Lower lobe of right lung (tissue), 2 donors: ENCODE measurements at regions not wholly inside any gene's neighbourhood (a gene's known extent, or its start where the extent isn't known, plus 50 kb on each side); places are given as distances from the start of the nearest gene placed in this dataset.
A peak's percentile ranks its signal among the peaks of the same experiment; 100 is the strongest.
"Not testable (repeated sequence)": the region's sequence is repeated elsewhere in the genome, so short reads cannot be mapped to it uniquely, and the experiment has no call there.

Source experiments
- ATAC-seq, 2 donors: fragments of 200-7000 bp; cut with Tn5 transposase; one replicate each; pipeline ENCODE4 v1.9.1; 2020 to 2022; ENCODE audit warnings: mild to moderate bottlenecking in 2 of 2, moderate library complexity in 2 of 2
- DNase-seq: peaks from one replicate; pipeline ENCODE4 v3.0.0-alpha.2; 2020
- H3K27ac ChIP-seq: fragments of 200-600 bp; one replicate; pipeline ENCODE4 v1.8.0; 2022
- H3K27me3 ChIP-seq: fragments of 200-600 bp; one replicate; pipeline ENCODE4 v1.8.0; 2022; ENCODE audit warnings: low read depth
- H3K36me3 ChIP-seq: fragments of 200-600 bp; one replicate; pipeline ENCODE4 v1.8.0; 2022; ENCODE audit warnings: mild to moderate bottlenecking
- H3K4me1 ChIP-seq: fragments of 200-600 bp; one replicate; pipeline ENCODE4 v1.8.0; 2022
- H3K4me3 ChIP-seq: fragments of 200-600 bp; one replicate; pipeline ENCODE4 v1.8.0; 2022; ENCODE audit warnings: mild to moderate bottlenecking
- H3K9me3 ChIP-seq: fragments of 200-600 bp; one replicate; pipeline ENCODE4 v1.8.0; 2022
- CTCF ChIP-seq: fragments of 200-600 bp; IDR thresholded peaks from one replicate; pipeline ENCODE4 v1.8.0; 2022; ENCODE audit warnings: antibody characterized with exemption, mild to moderate bottlenecking
- intact Hi-C: fragments of 100-400 bp; cut with DNase I; formaldehyde crosslinking; loops from one replicate; pipeline ENCODE4 v1.11.0; 2022
- donor health status: DM: no; HTN: yes; CAD: no; lungs with severe emphysema.

GRCh38 chr11:12585861-12586260 lies 88.4 kb upstream of the TEAD1 start:
- no peak for TF ChIP-seq CTCF
- H3K9me3 ChIP-seq = no peaks in the 10 kb centered on the region
- no peaks in the 10 kb centered on the region for H3K27me3 ChIP-seq
- no peak overlapping the region for H3K4me3 ChIP-seq
- intact Hi-C loops = no loop called here
- H3K4me1 ChIP-seq = peaks cover 11% of the 10 kb centered on the region
- no peak overlapping the region for H3K27ac ChIP-seq
- DNase-seq (no peak), ATAC-seq (no peak)
- H3K36me3 ChIP-seq = no peaks in the 10 kb centered on the region

- ATAC-seq (peak; percentile 58 to 86), DNase-seq (no peak)
- H3K36me3 ChIP-seq = no peaks in the 10 kb centered on the region
- H3K4me1 ChIP-seq = peaks cover 11% of the 10 kb centered on the region
- no peaks in the 10 kb centered on the region for H3K27me3 ChIP-seq
- no peaks in the 10 kb centered on the region for H3K9me3 ChIP-seq
- no peak overlapping the region for H3K27ac ChIP-seq
- TF ChIP-seq CTCF = no peak
- intact Hi-C loops = no loop called here
- no peak overlapping the region for H3K4me3 ChIP-seq
Measured at GRCh38 chr11:12587333-12587991, 86.8 kb upstream of the TEAD1 start.

DNA sequence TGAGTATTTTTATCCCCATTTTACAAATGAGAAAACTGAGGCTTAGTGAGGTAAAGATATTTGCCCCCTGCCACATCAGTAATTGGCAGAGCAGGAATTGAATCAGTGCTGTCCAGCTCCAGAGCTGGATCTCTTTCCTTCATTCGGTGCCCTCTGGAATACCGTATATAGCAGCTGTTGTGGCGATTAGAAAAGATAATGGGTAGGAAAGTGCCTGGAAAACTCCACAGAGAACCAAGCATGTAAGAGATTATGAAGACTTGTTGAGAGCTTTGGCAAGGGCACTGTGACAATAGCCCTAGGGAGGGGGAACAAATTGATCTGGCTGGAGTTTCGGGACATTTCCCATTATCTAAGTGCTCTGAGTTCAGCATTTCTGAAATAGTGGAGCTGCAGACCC lies 82.5 kb upstream of the TEAD1 start:
- H3K4me1 ChIP-seq = no peaks in the 10 kb centered on the region
- TF ChIP-seq CTCF = no peak
- no peak overlapping the region for H3K27ac ChIP-seq
- H3K36me3 ChIP-seq = no peaks in the 10 kb centered on the region
- DNase-seq (no peak), ATAC-seq (no peak)
- no peaks in the 10 kb centered on the region for H3K9me3 ChIP-seq
- intact Hi-C loops = no loop called here
- no peak overlapping the region for H3K4me3 ChIP-seq
- H3K27me3 ChIP-seq = no peaks in the 10 kb centered on the region

DNA sequence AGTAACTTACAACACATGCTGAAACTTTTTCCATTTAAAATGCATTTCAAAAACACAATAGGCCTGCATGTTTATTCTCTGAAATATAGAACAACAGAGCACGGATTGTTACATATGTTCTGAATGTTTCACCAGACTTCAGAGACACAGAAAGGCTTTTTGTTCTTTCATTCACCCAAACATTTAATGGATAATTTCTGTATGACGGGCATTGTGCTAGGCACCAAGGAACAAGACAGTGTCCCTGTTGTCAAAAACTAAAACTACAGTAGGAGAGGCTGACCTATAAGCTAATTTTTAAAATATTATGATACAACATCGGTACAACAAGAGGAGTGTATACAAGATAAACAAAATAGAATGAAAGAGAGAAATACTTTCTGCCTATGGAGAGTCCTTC lies 81.9 kb upstream of the TEAD1 start:
- Histone ChIP-seq H3K27ac (no peak overlapping the region), H3K36me3 (no peaks in the 10 kb centered on the region), H3K4me3 (no peak overlapping the region), H3K4me1 (no peaks in the 10 kb centered on the region), H3K9me3 (no peaks in the 10 kb centered on the region), H3K27me3 (no peaks in the 10 kb centered on the region)
- ATAC-seq = no peak
- intact Hi-C loops = no loop called here
- no peak for TF ChIP-seq CTCF
- DNase-seq = no peak

- H3K4me3 ChIP-seq, H3K27ac ChIP-seq, ATAC-seq, H3K27me3 ChIP-seq, DNase-seq, intact Hi-C loops, H3K36me3 ChIP-seq, H3K9me3 ChIP-seq: not testable (repeated sequence)
- H3K4me1 ChIP-seq = peaks cover 12% of the 10 kb centered on the region
Measured at GRCh38 chr11:12595089-12595847, 79.0 kb upstream of the TEAD1 start.
